K562 (cell line): ENCODE measurements at regions not wholly inside any gene's neighbourhood (a gene's known extent, or its start where the extent isn't known, plus 50 kb on each side); places are given as distances from the start of the nearest gene placed in this dataset.

Source experiments
- ATAC-seq: fragments of 200-7000 bp; cut with Tn5 transposase; 3 replicates; pipeline ENCODE4 v1.9.1; 2020; ENCODE audit warnings: moderate library complexity
- BruUV-seq: library from RNA; stranded (reverse); fragments of 400-500 nt; replicated peaks from 2 replicates; lab custom pipeline; 2021; lab: Mats Ljungman, UMichigan
- CTCF ChIA-PET: fragments of 300-600 bp; formaldehyde crosslinking; extraction: SDS; loops from one replicate; lab custom pipeline; 2021; ENCODE audit warnings: low intra/inter-chr PET ratio; lab: Yijun Ruan, JAX
- POLR2A ChIA-PET: fragments of 300-600, 350-650 bp; sonication (Branson Sonifier 250); formaldehyde crosslinking; extraction: SDS; loops from one replicate; lab custom pipeline; 2021; ENCODE audit warnings: antibody characterized with exemption, inconsistent platforms; lab: Yijun Ruan, JAX
- DNase-seq, 4 experiments: peaks; one replicate each; pipeline versions ENCODE4 v3.0.0 to v3.0.0-alpha.2; 2011 to 2018; ENCODE audit warnings: low spot score in 3 of 4, mixed read lengths in 3 of 4; ENCODE audit errors: extremely low read depth in 1 of 4
- FAIRE-seq: peaks from 2 replicates; lab custom pipeline; 2011; peaks lifted over from hg19 to GRCh38; lab: Jason Lieb, UNC
- H2AFZ ChIP-seq: 2 replicates; pipeline ENCODE4 v1.6.0; 2011; ENCODE audit warnings: low read depth, low read length, control low read depth, inconsistent platforms
- H3K27ac ChIP-seq: fragments of 200-600 bp; 3 replicates; pipeline ENCODE4 v1.8.0; 2011; ENCODE audit warnings: low read depth, mild to moderate bottlenecking, control low read depth, inconsistent platforms, low read length, moderate library complexity, mixed read lengths; ENCODE audit errors: extremely low read depth
- H3K27me3 ChIP-seq, 2 experiments: fragments of 300-600 bp in 1 of 2; 2 replicates in 1 of 2; 3 replicates in 1 of 2; pipeline versions ENCODE4 v1.6.0 to v1.8.0; 2011; ENCODE audit warnings: inconsistent platforms in 2 of 2, low read length in 2 of 2, mild to moderate bottlenecking in 1 of 2, mixed read lengths in 1 of 2, moderate library complexity in 1 of 2; ENCODE audit not compliant: control insufficient read depth in 2 of 2, insufficient read depth in 2 of 2
- H3K36me3 ChIP-seq: fragments of 300-600 bp; 3 replicates; pipeline ENCODE4 v1.8.0; 2011; ENCODE audit warnings: mild to moderate bottlenecking, low read length, inconsistent platforms; ENCODE audit not compliant: control insufficient read depth, insufficient read depth
- H3K4me1 ChIP-seq, 2 experiments: fragments of 200-600 bp in 1 of 2; replicated peaks in 1 of 2; 2 replicates in 1 of 2; 3 replicates in 1 of 2; pipeline versions ENCODE4 v1.5.1 to v1.8.0; 2011; ENCODE audit warnings: inconsistent platforms in 2 of 2, low read length in 2 of 2, mild to moderate bottlenecking in 1 of 2, mixed read lengths in 1 of 2, moderate library complexity in 1 of 2; ENCODE audit not compliant: control insufficient read depth in 2 of 2, insufficient read depth in 2 of 2
- H3K4me2 ChIP-seq: 2 replicates; pipeline ENCODE4 v1.6.1; 2011; ENCODE audit warnings: low read length, control low read depth, inconsistent platforms, mixed read lengths; ENCODE audit not compliant: insufficient read depth
- H3K4me3 ChIP-seq: fragments of 200-600 bp; sonication (generic), shearing (Covaris generic); 2 replicates; pipeline ENCODE4 v1.5.1; 2016; ENCODE audit warnings: control low read depth, inconsistent platforms
- H3K79me2 ChIP-seq: fragments of 200-600 bp; 3 replicates; pipeline ENCODE4 v1.8.0; 2011; ENCODE audit warnings: low read length, inconsistent platforms; ENCODE audit not compliant: control insufficient read depth, insufficient read depth
- H3K9ac ChIP-seq, 2 experiments: 2 replicates each; pipeline versions ENCODE4 v1.6.0 to v1.6.1; 2011; ENCODE audit warnings: low read depth in 2 of 2, low read length in 2 of 2, control low read depth in 1 of 2, inconsistent platforms in 1 of 2, mild to moderate bottlenecking in 1 of 2, mixed read lengths in 1 of 2; ENCODE audit not compliant: insufficient read depth in 1 of 2
- H3K9me1 ChIP-seq: one replicate; pipeline ENCODE4 v1.6.0; 2011; ENCODE audit warnings: inconsistent platforms, mild to moderate bottlenecking, low read length, moderate library complexity; ENCODE audit not compliant: control insufficient read depth, insufficient read depth
- H3K9me3 ChIP-seq: replicated peaks from 2 replicates; pipeline ENCODE4 v1.5.1; 2011; ENCODE audit warnings: low read depth, low read length, inconsistent platforms; ENCODE audit not compliant: control insufficient read depth, insufficient read depth
- H4K20me1 ChIP-seq: replicated peaks from 2 replicates; pipeline ENCODE4 v1.6.1; 2011; ENCODE audit warnings: low read length, inconsistent platforms, mixed read lengths; ENCODE audit not compliant: control insufficient read depth, insufficient read depth
- ARHGAP35 ChIP-seq: fragments of 450-650 bp; IDR thresholded peaks from 2 replicates; pipeline ENCODE4 v1.6.1; 2018; ENCODE audit not compliant: partially characterized antibody
- CBFB ChIP-seq: sonication (generic); formaldehyde crosslinking; IDR thresholded peaks from 2 replicates; pipeline ENCODE4 v1.4.0; 2020; ENCODE audit warnings: mild to moderate bottlenecking, missing genetic modification reagents
- CTBP1 ChIP-seq: fragments of 450-650 bp; IDR thresholded peaks from 2 replicates; pipeline ENCODE4 v1.6.1; 2016; ENCODE audit warnings: borderline replicate concordance
- CXXC5 ChIP-seq: fragments of 250-450 bp; sonication (Bioruptor Pico); IDR thresholded peaks from 2 replicates; pipeline ENCODE4 v1.8.0; 2022; ENCODE audit warnings: inconsistent platforms, mild to moderate bottlenecking, moderate library complexity
- DMBX1 ChIP-seq: fragments of 250-450 bp; sonication (Bioruptor Pico); IDR thresholded peaks from 2 replicates; pipeline ENCODE4 v1.8.0; 2022; ENCODE audit warnings: inconsistent platforms, mild to moderate bottlenecking, moderate library complexity, borderline replicate concordance
- HDAC2 ChIP-seq: fragments of 450-650 bp; IDR thresholded peaks from 2 replicates; pipeline ENCODE4 v1.6.1; 2016; ENCODE audit warnings: mild to moderate bottlenecking
- PHB2 ChIP-seq: fragments of 450-650 bp; IDR thresholded peaks from 2 replicates; pipeline ENCODE4 v1.6.1; 2017; ENCODE audit warnings: low read depth
- PTTG1 ChIP-seq: fragments of 450-650 bp; IDR thresholded peaks from 2 replicates; pipeline ENCODE4 v1.6.1; 2016; ENCODE audit warnings: low read depth, mild to moderate bottlenecking, missing genetic modification characterization, missing compliant biosample characterization
- RBM34 ChIP-seq: fragments of 200-400 bp; formaldehyde crosslinking; IDR thresholded peaks from 2 replicates; pipeline ENCODE4 v1.6.1; 2018; ENCODE audit warnings: low read length, borderline replicate concordance; ENCODE audit not compliant: insufficient read depth
- THRB ChIP-seq: fragments of 450-650 bp; formaldehyde crosslinking; conservative IDR thresholded peaks from 2 replicates; pipeline ENCODE4 v1.4.0; 2022; ENCODE audit warnings: mild to moderate bottlenecking, missing genetic modification characterization
- ZFX ChIP-seq: sonication (generic); formaldehyde crosslinking; IDR thresholded peaks from 2 replicates; pipeline ENCODE4 v1.8.0; 2022; ENCODE audit warnings: mild to moderate bottlenecking, missing genetic modification reagents, moderate library complexity
- ZKSCAN1 ChIP-seq: fragments of 150-350 bp; IDR thresholded peaks from 2 replicates; pipeline ENCODE4 v1.6.1; 2016; ENCODE audit warnings: low read depth, low read length
- ZNF23 ChIP-seq: fragments of 250-450 bp; sonication (Bioruptor Pico); IDR thresholded peaks from 2 replicates; pipeline ENCODE4 v1.4.0; 2020; ENCODE audit warnings: mild to moderate bottlenecking
- WGBS: fragments of 100-300 bp; shearing (Covaris generic); methylation state at CpG from one replicate; pipeline ENCODE4 v1.1.6; 2016; ENCODE audit warnings: low coverage, mixed read lengths; ENCODE audit not compliant: insufficient coverage; ENCODE audit errors: missing lambda C conversion rate; 5-methylcytosine and 5-hydroxymethylcytosine counted together
- in situ Hi-C: fragments of 300-500 bp; cut with MboI; formaldehyde crosslinking; loops from 4 replicates; pipeline ENCODE4 v1.15.0; 2018; ENCODE audit warnings: inconsistent platforms, mixed read lengths
- intact Hi-C: fragments of 100-400 bp; cut with micrococcal nuclease; formaldehyde crosslinking; loops from 2 replicates; pipeline ENCODE4 v1.14.2; 2022
- TF ChIP-seq, protein P1 (sequence below): fragments of 450-650 bp; IDR thresholded peaks from 2 replicates; pipeline ENCODE4 v1.6.1; 2018; ENCODE audit warnings: mild to moderate bottlenecking, low read depth; ENCODE audit not compliant: partially characterized antibody
- TF ChIP-seq, protein P2 (sequence below), 2 experiments: fragments of 450-650 bp; IDR thresholded peaks; 2 replicates each; pipeline ENCODE4 v1.6.1; 2018; ENCODE audit warnings: mild to moderate bottlenecking in 2 of 2, low read depth in 1 of 2; ENCODE audit not compliant: partially characterized antibody in 2 of 2

- H3K79me2 ChIP-seq, result no peaks in the 10 kb centered on the region
- H3K27me3 ChIP-seq, result no peaks in the 10 kb centered on the region; a peak in 1 of 5 replicates
- DNase-seq, result no peak
- 0% methylated on average over 3 of the region's 3 CpGs for WGBS
- H3K27ac ChIP-seq, result no peak overlapping the region
- BruUV-seq, result no TSS peak
- no peak overlapping the region for H2AFZ ChIP-seq
- no peak overlapping the region for H3K4me3 ChIP-seq
- ChIA-PET CTCF (no interaction called here), POLR2A (no interaction called here)
- H3K4me1 ChIP-seq, result no peaks in the 10 kb centered on the region
- in situ Hi-C loops, result no loop called here
- no peak overlapping the region for H3K9ac ChIP-seq
- no peaks in the 10 kb centered on the region for H3K9me3 ChIP-seq
- H3K36me3 ChIP-seq, result no peaks in the 10 kb centered on the region
- intact Hi-C loops, result no loop called here
- H3K9me1 ChIP-seq, result no peaks in the 10 kb centered on the region
- no peak for ATAC-seq
- H3K4me2 ChIP-seq, result no peak overlapping the region
- H4K20me1 ChIP-seq, result 0 out of 2 replicates have a peak, but pooled peaks cover 2% of the 10 kb centered on the region
- FAIRE-seq, result no peak
- TF ChIP-seq, protein P1, sequence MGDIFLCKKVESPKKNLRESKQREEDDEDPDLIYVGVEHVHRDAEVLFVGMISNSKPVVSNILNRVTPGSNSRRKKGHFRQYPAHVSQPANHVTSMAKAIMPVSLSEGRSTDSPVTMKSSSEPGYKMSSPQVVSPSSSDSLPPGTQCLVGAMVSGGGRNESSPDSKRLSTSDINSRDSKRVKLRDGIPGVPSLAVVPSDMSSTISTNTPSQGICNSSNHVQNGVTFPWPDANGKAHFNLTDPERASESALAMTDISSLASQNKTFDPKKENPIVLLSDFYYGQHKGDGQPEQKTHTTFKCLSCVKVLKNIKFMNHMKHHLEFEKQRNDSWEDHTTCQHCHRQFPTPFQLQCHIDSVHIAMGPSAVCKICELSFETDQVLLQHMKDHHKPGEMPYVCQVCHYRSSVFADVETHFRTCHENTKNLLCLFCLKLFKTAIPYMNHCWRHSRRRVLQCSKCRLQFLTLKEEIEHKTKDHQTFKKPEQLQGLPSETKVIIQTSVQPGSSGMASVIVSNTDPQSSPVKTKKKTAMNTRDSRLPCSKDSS, result no peak
- TF ChIP-seq DMBX1 (no peak), PHB2 (no peak), RBM34 (no peak), ZNF23 (CRISPR knock-in tag) (no peak), ZFX (CRISPR knock-in tag) (no peak), PTTG1 (tag) (no peak), ZKSCAN1 (no peak), THRB (CRISPR knock-in tag) (no peak), CBFB (CRISPR knock-in tag) (no peak), ARHGAP35 (no peak), CTBP1 (no peak), CXXC5 (CRISPR knock-in tag) (no peak), HDAC2 (no peak)
- TF ChIP-seq, protein P2, sequence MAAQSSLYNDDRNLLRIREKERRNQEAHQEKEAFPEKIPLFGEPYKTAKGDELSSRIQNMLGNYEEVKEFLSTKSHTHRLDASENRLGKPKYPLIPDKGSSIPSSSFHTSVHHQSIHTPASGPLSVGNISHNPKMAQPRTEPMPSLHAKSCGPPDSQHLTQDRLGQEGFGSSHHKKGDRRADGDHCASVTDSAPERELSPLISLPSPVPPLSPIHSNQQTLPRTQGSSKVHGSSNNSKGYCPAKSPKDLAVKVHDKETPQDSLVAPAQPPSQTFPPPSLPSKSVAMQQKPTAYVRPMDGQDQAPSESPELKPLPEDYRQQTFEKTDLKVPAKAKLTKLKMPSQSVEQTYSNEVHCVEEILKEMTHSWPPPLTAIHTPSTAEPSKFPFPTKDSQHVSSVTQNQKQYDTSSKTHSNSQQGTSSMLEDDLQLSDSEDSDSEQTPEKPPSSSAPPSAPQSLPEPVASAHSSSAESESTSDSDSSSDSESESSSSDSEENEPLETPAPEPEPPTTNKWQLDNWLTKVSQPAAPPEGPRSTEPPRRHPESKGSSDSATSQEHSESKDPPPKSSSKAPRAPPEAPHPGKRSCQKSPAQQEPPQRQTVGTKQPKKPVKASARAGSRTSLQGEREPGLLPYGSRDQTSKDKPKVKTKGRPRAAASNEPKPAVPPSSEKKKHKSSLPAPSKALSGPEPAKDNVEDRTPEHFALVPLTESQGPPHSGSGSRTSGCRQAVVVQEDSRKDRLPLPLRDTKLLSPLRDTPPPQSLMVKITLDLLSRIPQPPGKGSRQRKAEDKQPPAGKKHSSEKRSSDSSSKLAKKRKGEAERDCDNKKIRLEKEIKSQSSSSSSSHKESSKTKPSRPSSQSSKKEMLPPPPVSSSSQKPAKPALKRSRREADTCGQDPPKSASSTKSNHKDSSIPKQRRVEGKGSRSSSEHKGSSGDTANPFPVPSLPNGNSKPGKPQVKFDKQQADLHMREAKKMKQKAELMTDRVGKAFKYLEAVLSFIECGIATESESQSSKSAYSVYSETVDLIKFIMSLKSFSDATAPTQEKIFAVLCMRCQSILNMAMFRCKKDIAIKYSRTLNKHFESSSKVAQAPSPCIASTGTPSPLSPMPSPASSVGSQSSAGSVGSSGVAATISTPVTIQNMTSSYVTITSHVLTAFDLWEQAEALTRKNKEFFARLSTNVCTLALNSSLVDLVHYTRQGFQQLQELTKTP (IDR thresholded peaks at IDR 0.05; ENCODE audit: low read depth in 1 of 2, partially characterized antibody in 2 of 2), result no peak
Measured at GRCh38 chr11:45512471-45513148, 152.8 kb downstream of the CHST1 start.
